Ovary (tissue), 7 donors: ENCODE measurements at regions not wholly inside any gene's neighbourhood (a gene's known extent, or its start where the extent isn't known, plus 50 kb on each side); places are given as distances from the start of the nearest gene placed in this dataset.
"Not testable (repeated sequence)": the region's sequence is repeated elsewhere in the genome, so short reads cannot be mapped to it uniquely, and the experiment has no call there.

Experiments used
- DNase-seq, 5 donors: peaks; one replicate each; pipeline ENCODE4 v3.0.0-alpha.2; 2019 to 2020
- H3K27ac ChIP-seq, 2 donors: fragments of 200-600 bp; one replicate each; pipeline versions ENCODE4 v1.5.1 to v1.8.0; 2019 to 2022
- H3K27me3 ChIP-seq: fragments of 200-600 bp; one replicate; pipeline ENCODE4 v1.8.0; 2022
- H3K36me3 ChIP-seq: fragments of 200-600 bp; sonication (generic); one replicate; pipeline ENCODE4 v1.5.1; 2019
- H3K4me1 ChIP-seq: one replicate; pipeline ENCODE4 v1.8.1; 2013; ENCODE audit warnings: mild to moderate bottlenecking, moderate library complexity; ENCODE audit not compliant: insufficient read depth
- H3K4me3 ChIP-seq: fragments of 200-600 bp; sonication (generic); one replicate; pipeline ENCODE4 v1.5.1; 2017
- H3K9me3 ChIP-seq, 2 donors: fragments of 200-600 bp in 1 of 2; sonication (generic) in 1 of 2; one replicate each; pipeline versions ENCODE4 v1.5.1 to v1.8.1; 2013 to 2019; ENCODE audit warnings: mild to moderate bottlenecking in 1 of 2, moderate library complexity in 1 of 2
- CTCF ChIP-seq, 3 donors: fragments of 450-650 bp in 2 of 3; fragments of 200-600 bp in 1 of 3; IDR thresholded peaks; one replicate each; pipeline versions ENCODE4 v1.5.1 to v1.8.0; 2016 to 2022; ENCODE audit warnings: antibody characterized with exemption in 3 of 3, mild to moderate bottlenecking in 1 of 3
- EP300 ChIP-seq: sonication (generic); formaldehyde crosslinking; IDR thresholded peaks from one replicate; pipeline ENCODE4 v1.6.1; 2017; ENCODE audit warnings: antibody characterized with exemption
- POLR2A ChIP-seq: fragments of 450-650 bp; IDR thresholded peaks from one replicate; pipeline ENCODE4 v1.6.1; 2017; ENCODE audit warnings: antibody characterized with exemption, mild to moderate bottlenecking, moderate library complexity
- WGBS, 3 donors: extraction: QIAGEN DNeasy Blood & Tissue Kit in 1 of 3; methylation state at CpG; one replicate each; pipeline versions ENCODE4 v1.1.5 to v1.1.7; 2013 to 2017; 5-methylcytosine and 5-hydroxymethylcytosine counted together
- intact Hi-C, 4 donors: fragments of 100-400 bp; cut with DNase I; formaldehyde crosslinking; loops; one replicate each; pipeline versions ENCODE4 v1.11.0 to v1.15.1; 2022 to 2023
- donor health status: DM: no; HTN: no; CAD: no; lungs with moderate emphysema.
- donor health status: DM: no; HTN: no; CAD: no.
- donor health status: Bipolar disorder and iron deficiency.
- donor health status: DM: no; HTN: no; CAD: no.
- donor health status: DM: yes; HTN: yes; CAD: no.

GRCh38 chr7:136117539-136117938 is 140.4 kb upstream of the MTPN start:
- DNase-seq, result no peak
- intact Hi-C loops, result no loop called here
- Histone ChIP-seq H3K4me3 (no peak overlapping the region), H3K36me3 (no peaks in the 10 kb centered on the region), H3K9me3 (no peaks in the 10 kb centered on the region), H3K27me3 (no peaks in the 10 kb centered on the region), H3K27ac (no peak overlapping the region), H3K4me1 (no peaks in the 10 kb centered on the region)
- 89 to 97% (median 97%) methylated on average over 7 of the region's 7 CpGs for WGBS, 3 donors
- TF ChIP-seq POLR2A (no peak), EP300 (no peak), CTCF (IDR thresholded peaks at IDR 0.05) (no peak)

DNA sequence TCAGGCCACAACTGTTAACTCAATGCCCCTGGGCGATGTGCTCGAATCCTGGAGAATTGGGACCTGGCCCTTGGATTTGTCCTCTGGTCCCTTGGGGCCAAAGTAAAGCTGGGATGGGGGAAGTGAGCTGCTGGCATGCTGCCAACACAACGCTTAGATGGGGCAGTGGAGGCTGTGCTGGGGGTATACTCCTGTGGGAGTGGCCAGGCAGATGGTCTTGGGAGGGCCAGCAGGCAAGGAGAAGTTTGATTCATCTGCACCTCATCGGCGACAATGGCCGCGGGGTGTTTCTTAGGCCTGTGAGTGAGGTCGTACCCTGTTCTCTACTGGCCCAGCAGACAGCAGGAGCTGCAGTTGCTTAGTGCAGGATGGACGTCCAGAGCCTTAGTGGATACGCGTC is 139.0 kb upstream of the MTPN start:
- no peaks in the 10 kb centered on the region for H3K9me3 ChIP-seq
- WGBS, 3 donors, result 85 to 88% (median 88%) methylated on average over 11 of the region's 11 CpGs
- H3K36me3 ChIP-seq, result no peaks in the 10 kb centered on the region
- H3K27ac ChIP-seq, result no peak overlapping the region
- no peaks in the 10 kb centered on the region for H3K4me1 ChIP-seq
- H3K27me3 ChIP-seq, result no peaks in the 10 kb centered on the region
- H3K4me3 ChIP-seq, result no peak overlapping the region
- no peak for DNase-seq
- TF ChIP-seq CTCF (IDR thresholded peaks at IDR 0.05), result no peak
- intact Hi-C loops, result no loop called here

DNA sequence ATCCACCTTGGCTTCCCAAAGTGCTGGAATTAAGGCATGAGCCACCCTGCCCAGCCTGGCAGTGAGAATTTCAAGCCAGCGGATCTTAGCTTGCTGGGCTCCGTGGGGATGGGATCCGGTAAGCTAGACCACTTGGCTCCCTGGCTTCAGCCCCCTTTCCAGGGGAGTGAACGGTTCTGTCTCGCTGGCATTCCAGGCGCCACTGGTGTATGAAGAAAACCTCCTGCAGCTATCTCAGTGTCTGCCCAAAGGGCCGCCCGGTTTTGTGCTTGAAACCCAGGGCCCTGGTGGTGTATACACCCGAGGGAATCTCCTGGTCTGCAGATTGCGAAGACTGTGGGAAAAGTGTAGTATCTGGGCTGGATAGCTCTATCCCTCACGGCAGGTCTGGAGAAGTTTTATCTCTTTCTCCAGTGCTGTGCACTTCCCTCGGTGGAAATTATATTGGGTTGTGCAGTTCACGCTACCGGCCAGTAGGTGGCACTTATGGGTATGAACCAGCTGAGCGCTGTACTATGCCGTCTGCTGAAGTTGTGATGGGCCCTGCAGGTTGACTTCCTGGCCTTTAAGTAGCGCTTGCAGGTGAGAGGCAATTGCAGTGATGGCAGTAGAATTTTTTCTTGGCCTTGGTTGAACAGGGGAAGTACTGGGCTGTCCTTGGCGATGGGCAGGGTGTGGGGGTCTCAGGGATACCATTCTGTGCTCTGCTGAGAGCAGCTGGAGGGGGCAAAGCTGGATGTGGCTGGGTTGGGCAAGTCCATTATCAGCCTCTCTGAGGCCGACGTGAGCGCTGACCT is 138.0 kb upstream of the MTPN start:
- H3K27ac ChIP-seq, result no peak overlapping the region
- H3K4me3 ChIP-seq, result no peak overlapping the region
- TF ChIP-seq EP300, result no peak
- peak in 1 of 3 donors; percentile 34 for TF ChIP-seq CTCF (IDR thresholded peaks at IDR 0.05)
- no peak for TF ChIP-seq POLR2A
- H3K36me3 ChIP-seq, result no peaks in the 10 kb centered on the region
- no peaks in the 10 kb centered on the region for H3K4me1 ChIP-seq
- 59 to 65% (median 60%) methylated on average over 21 of the region's 21 CpGs for WGBS, 3 donors
- DNase-seq, result peak in 1 of 5 donors; percentile 56
- H3K9me3 ChIP-seq, result no peaks in the 10 kb centered on the region
- intact Hi-C loops, result no loop called here
- H3K27me3 ChIP-seq, result no peaks in the 10 kb centered on the region

DNA sequence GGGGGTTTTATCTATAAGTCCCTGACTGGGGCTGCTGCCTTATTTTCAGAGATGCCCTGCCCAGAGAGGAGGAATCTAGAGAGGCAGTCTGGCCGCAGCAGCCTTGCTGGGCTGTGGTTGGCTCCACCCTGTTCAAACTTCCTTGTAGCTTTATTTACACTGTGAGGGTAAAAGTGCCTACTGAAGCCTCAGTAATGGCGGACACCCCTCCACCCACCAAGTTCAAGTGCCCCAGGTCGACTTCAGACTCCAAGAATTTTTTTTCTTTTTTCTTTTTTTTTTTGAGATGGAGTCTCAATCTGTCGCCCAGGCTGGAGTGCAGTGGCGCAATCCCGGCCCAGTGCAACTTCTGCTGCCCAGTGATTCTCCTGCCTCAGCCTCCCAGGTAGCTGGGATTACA is 137.3 kb upstream of the MTPN start:
- H3K27ac ChIP-seq, H3K9me3 ChIP-seq, DNase-seq, H3K27me3 ChIP-seq, H3K36me3 ChIP-seq, H3K4me3 ChIP-seq, H3K4me1 ChIP-seq, intact Hi-C loops: not testable (repeated sequence)
- WGBS, 3 donors, result 73 to 88% (median 87%) methylated on average over 6 of the region's 6 CpGs

GRCh38 chr7:136109037-136109436 is 131.9 kb upstream of the MTPN start:
- intact Hi-C loops, H3K4me1 ChIP-seq, H3K9me3 ChIP-seq, H3K4me3 ChIP-seq, H3K36me3 ChIP-seq, DNase-seq, H3K27me3 ChIP-seq, H3K27ac ChIP-seq: not testable (repeated sequence)
- WGBS, 3 donors, result 80 to 100% (median 92%) methylated on average over 1 of the region's 1 CpG
